GM23248 (cell line): ENCODE measurements at regions not wholly inside any gene's neighbourhood (a gene's known extent, or its start where the extent isn't known, plus 50 kb on each side); places are given as distances from the start of the nearest gene placed in this dataset.

ENCODE experiments used
- EZH2 ChIP-seq: fragments of 200-600 bp; sonication (generic); IDR thresholded peaks from 2 replicates; pipeline ENCODE4 v1.6.1; 2018; ENCODE audit warnings: antibody characterized with exemption, mild to moderate bottlenecking; ENCODE audit not compliant: insufficient read depth, poor library complexity, severe bottlenecking
- EZH2phosphoT487 ChIP-seq: fragments of 200-600 bp; sonication (generic); IDR thresholded peaks from 2 replicates; pipeline ENCODE4 v1.6.1; 2018; ENCODE audit warnings: antibody characterized with exemption, moderate library complexity, mild to moderate bottlenecking, low read depth; ENCODE audit not compliant: insufficient read depth

GRCh38 chr2:190117305-190117704 lies 54.8 kb upstream of the MSTN start:
- no peak for TF ChIP-seq EZH2
- no peak for TF ChIP-seq EZH2phosphoT487
